HuH-7 (cell line): ENCODE measurements at regions not wholly inside any gene's neighbourhood (a gene's known extent, or its start where the extent isn't known, plus 50 kb on each side); places are given as distances from the start of the nearest gene placed in this dataset.
"Not testable (repeated sequence)": the region's sequence is repeated elsewhere in the genome, so short reads cannot be mapped to it uniquely, and the experiment has no call there.

ENCODE experiments used
- DNase-seq: peaks from one replicate; pipeline ENCODE4 v3.0.0; 2011; ENCODE audit warnings: low spot score

DNA sequence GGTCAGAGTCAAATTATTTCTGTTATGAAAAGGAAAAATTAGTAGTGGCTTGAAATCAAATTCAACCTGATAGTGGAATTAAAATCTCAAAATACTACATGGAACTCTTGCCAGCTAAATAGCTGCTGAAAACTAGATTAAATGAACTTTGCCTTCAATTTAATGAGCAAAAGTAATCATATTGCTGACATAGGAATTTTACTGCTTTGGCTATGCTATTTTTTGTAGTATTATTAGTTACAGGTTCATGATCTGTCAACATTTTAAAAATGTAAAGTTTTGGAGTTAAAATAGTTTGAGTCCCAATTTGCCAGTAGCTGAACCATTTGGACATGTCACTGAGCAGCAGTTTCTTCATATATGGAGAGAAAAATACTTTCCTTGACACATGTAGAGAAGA lies 81.4 kb downstream of the RERGL start:
- DNase-seq: no peak

- DNase-seq: no peak
Measured at GRCh38 chr12:17999174-17999801, 90.7 kb downstream of the RERGL start.

DNA sequence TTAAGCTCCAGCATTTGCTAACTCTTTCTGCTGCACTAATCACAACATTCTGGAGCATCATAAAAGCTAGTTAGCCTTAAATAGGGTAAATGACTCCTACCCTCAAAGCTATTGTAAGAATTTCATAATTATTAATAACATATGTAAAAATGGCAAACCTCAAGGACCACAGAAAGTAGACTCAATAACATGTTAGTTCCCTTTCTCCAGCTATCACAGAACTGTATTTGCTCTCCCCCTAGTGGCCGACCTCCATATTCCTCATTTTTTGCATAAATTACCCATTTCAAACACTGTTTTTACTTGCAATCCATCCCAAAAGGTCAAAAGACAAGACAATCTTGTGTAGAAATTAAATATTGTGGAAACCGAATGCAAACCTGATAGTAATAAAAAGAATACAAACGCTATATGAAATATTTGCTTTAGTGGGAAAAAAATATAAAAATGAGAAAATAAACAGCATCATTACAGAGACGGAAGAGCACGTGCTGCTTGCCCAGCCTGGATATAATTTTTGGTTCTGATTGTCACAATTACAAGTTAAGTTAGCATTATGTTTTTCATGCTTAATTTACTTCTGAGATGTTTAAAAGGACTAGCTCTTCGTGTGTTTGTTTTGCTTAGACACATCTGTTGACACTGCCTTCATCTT lies 97.9 kb downstream of the RERGL start:
- no peak for DNase-seq

GRCh38 chr12:17982556-17982955 lies 107.4 kb downstream of the RERGL start:
- DNase-seq: no peak

GRCh38 chr12:17976202-17976601 lies 113.8 kb downstream of the RERGL start:
- no peak for DNase-seq

DNA sequence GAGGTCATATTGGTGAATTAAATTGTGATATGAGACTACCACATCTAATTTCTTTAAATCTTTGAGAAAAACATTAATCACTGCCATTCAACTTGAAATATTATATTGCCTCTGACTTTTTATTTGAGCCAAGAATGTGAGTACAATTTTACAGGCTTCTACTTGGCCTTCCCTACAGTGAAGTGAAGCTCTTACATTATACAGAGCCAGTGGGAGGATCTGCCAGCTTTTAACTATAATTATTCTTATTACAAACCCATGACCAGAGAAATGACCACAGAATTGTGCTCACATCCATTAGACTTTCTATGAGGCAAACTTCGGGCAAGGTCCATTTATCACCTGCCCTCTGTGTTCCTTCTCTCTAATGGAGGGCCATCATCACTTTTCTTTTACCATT lies 114.2 kb downstream of the RERGL start:
- no peak for DNase-seq

GRCh38 chr12:17975239-17975638 lies 114.8 kb downstream of the RERGL start:
- no peak for DNase-seq

- no peak for DNase-seq
Measured at GRCh38 chr12:17971850-17972249, 118.1 kb downstream of the RERGL start.

- DNase-seq: no peak
Measured at GRCh38 chr12:17954788-17955187, 135.2 kb downstream of the RERGL start.

DNA sequence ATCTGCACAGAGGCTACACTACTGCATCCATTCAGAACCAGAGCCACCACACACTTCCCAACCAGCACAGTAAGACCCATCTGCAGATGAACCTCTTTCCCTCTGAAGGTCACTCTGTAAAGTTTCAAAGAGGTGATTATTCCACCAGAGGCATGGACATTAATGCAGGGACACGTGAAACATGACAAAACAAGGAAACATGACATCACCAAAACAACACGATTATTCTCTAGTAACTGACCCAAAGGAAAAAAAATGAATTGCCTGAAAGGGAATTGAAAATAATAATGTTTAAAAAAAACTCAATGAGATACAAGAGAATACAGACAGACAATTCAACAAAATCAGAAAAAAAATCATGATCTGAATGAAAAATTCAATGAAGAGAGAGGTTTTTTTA lies 139.1 kb downstream of the RERGL start:
- DNase-seq: no peak

- no peak for DNase-seq
Measured at GRCh38 chr12:17949558-17950141, 140.3 kb downstream of the RERGL start.

DNA sequence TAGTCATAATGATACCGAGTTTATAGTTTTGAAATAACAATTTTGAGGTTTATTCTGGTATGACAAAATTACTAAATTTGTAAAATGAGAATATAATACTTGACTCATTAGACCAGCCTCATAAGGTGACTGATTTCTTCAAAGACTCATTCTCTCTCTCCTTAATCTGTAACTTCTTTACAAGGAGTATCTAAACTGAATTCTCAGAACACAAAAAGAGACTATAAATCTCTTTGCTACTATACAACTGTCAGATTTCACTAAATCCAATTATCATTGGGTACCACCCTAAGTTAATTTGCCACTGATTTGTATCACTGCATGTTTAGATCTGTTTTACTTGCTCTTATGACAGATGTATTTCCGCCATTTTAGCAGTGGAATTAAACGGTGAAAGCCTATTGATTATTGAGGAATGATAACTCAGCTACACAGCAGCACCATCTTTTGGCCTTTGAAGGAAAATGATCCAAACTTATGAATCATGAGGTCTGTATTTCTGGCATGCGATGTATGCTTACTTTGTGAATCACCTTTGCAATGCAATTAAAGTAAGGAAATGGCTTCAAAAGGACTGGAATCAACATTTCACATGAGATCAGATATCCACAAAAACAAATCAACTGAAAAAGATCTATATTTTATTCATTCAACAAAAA lies 161.2 kb downstream of the RERGL start:
- peak; percentile 9 for DNase-seq

GRCh38 chr12:17918013-17918412 lies 172.0 kb downstream of the RERGL start:
- no peak for DNase-seq

- no peak for DNase-seq
Measured at GRCh38 chr12:17884581-17884980, 205.4 kb downstream of the RERGL start.

DNA sequence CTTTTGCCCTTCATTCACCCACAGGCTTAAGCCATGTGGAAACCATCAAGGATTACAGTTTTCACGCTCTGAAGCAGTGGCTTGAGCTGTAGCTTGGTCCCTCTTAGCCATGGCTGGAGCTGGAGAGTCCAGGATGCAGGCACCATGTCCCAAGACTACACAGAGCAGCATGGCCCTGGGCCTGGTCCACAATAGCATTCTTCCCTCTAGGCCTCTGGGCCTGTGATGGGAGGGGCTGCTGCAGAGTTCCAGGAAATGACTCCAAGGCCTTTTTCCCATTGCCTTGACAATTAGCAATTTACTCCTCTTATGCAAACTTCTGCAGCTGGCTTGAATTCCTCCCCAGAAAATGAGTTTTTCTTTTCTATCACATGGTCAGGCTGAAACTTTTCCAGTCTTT lies 211.3 kb downstream of the RERGL start:
- DNase-seq: no peak

GRCh38 chr12:17875230-17875629 lies 214.8 kb downstream of the RERGL start:
- DNase-seq: no peak

GRCh38 chr12:17866802-17867201 lies 223.2 kb downstream of the RERGL start:
- no peak for DNase-seq

DNA sequence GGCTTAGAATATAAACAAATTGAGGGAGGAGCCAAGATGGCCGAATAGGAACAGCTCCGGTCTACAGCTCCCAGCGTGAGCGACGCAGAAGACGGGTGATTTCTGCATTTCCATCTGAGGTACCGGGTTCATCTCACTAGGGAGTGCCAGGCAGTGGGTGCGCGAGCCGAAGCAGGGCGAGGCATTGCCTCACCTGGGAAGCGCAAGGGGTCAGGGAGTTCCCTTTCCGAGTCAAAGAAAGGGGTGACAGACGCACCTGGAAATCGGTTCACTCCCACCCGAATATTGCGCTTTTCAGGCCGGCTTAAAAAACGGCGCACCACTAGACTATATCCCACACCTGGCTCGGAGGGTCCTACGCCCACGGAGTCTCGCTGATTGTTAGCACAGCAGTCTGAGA lies 234.4 kb downstream of the RERGL start:
- DNase-seq: not testable (repeated sequence)

- no peak for DNase-seq
Measured at GRCh38 chr12:17853054-17853453, 236.9 kb downstream of the RERGL start.

DNA sequence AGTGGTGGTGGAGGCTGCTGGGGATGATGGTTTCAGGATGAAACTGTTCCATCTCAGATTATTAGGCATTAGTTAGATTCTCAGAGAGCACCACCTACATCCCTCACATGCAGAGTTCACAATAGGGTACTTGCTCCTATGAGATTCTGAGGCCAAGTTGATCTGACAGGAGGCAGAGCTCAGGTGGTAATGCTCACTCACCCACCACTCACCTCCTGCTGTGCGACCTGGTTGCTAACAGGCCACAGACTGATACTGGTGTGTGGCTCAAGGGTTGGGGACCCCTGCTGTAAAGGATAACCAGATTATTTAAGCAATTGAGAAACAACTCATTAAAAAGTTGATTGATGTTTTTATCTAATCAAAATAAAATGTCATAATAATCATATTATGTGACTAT lies 248.5 kb downstream of the RERGL start:
- no peak for DNase-seq

DNA sequence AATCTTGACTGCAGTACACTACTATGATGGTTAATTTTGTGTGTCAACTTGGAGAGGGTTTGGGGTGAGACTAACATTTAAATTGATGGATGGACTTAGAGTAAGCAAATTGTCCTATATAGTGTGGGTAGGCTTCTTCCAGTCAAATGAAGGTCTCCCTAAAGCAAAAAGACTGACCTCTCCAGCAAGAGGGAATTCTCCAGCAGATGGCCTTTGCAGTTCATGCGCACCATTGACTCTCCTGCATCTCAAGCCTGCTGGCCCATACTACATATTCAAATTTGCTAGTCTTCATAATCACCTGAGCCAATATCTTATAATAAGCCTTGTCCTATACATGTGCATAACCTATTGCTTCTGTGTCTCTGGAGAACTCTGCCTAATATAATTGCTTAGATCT lies 260.2 kb downstream of the RERGL start:
- no peak for DNase-seq

DNA sequence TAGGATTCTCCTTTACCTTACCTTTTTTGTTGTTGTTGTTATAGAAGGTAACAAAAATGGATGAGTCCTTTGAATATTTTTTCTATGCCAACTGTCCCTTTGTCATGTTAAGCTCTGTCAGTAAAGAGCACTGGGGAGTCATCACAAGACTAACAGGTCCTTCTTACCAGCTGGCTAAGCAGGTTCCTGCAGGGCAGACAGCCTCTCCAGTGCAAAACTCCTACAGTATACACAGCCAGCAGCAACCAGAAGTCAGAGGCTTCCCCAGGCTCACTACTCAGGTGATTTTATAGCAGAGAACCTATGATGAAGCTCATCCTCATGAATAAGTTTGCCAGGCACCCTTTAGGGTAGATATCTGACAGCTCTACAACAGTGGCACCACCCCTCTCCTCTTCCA lies 271.1 kb downstream of the RERGL start:
- no peak for DNase-seq

- no peak for DNase-seq
Measured at GRCh38 chr12:17810399-17810798, 279.6 kb downstream of the RERGL start.
